ENCODE measurements at regions not wholly inside any gene's neighbourhood (a gene's known extent, or its start where the extent isn't known, plus 50 kb on each side); places are given as distances from the start of the nearest gene placed in this dataset.

GRCh38 chr6:77548662-77549366 is 85.5 kb upstream of the HTR1B start:
- DNase-seq (ENCODE audit: low read depth, low spot score) (no peak), ATAC-seq (no peak)
- no peak for TF ChIP-seq ZFX (IDR thresholded peaks at IDR 0.05)
- TF ChIP-seq POLR2A (IDR thresholded peaks at IDR 0.05; ENCODE audit: borderline replicate concordance, extremely low read depth, insufficient read depth, insufficient read length), result no peak
- no peak for TF ChIP-seq JUND (IDR thresholded peaks at IDR 0.05)
- no peak for TF ChIP-seq CEBPB (IDR thresholded peaks at IDR 0.05; ENCODE audit: low read depth)
- TF ChIP-seq SRF (IDR thresholded peaks at IDR 0.05; ENCODE audit: low read depth), result no peak
- no peak for TF ChIP-seq REST (IDR thresholded peaks at IDR 0.05; ENCODE audit: low read depth)
- TF ChIP-seq ELF1 (IDR thresholded peaks at IDR 0.05; ENCODE audit: borderline replicate concordance, low read depth), result no peak
- no peak for TF ChIP-seq MAX (IDR thresholded peaks at IDR 0.05)
- TF ChIP-seq RAD21 (IDR thresholded peaks at IDR 0.05; ENCODE audit: low read depth), result no peak
- no peak for TF ChIP-seq EGR1 (IDR thresholded peaks at IDR 0.05; ENCODE audit: low read depth)
- TF ChIP-seq TCF7L2 (IDR thresholded peaks at IDR 0.05; ENCODE audit: borderline replicate concordance, extremely low read depth, insufficient read depth, insufficient read length), result no peak
- no peak for TF ChIP-seq CBX3 (IDR thresholded peaks at IDR 0.05; ENCODE audit: low read depth)
- no peak for TF ChIP-seq SIN3A (IDR thresholded peaks at IDR 0.05; ENCODE audit: low read depth)
- TF ChIP-seq ATF3 (IDR thresholded peaks at IDR 0.05), result no peak
- TF ChIP-seq EZH2phosphoT487 (IDR thresholded peaks at IDR 0.05; ENCODE audit: borderline replicate concordance), result no peak
- no peak for TF ChIP-seq FOSL1 (IDR thresholded peaks at IDR 0.05; ENCODE audit: low read depth)
- TF ChIP-seq, protein P1, sequence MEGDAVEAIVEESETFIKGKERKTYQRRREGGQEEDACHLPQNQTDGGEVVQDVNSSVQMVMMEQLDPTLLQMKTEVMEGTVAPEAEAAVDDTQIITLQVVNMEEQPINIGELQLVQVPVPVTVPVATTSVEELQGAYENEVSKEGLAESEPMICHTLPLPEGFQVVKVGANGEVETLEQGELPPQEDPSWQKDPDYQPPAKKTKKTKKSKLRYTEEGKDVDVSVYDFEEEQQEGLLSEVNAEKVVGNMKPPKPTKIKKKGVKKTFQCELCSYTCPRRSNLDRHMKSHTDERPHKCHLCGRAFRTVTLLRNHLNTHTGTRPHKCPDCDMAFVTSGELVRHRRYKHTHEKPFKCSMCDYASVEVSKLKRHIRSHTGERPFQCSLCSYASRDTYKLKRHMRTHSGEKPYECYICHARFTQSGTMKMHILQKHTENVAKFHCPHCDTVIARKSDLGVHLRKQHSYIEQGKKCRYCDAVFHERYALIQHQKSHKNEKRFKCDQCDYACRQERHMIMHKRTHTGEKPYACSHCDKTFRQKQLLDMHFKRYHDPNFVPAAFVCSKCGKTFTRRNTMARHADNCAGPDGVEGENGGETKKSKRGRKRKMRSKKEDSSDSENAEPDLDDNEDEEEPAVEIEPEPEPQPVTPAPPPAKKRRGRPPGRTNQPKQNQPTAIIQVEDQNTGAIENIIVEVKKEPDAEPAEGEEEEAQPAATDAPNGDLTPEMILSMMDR (IDR thresholded peaks at IDR 0.05 in 2 of 3, conservative IDR thresholded peaks at IDR 0.05 in 1 of 3; ENCODE audit: borderline replicate concordance in 1 of 3, insufficient read depth in 1 of 3, low read depth in 2 of 3, low read length in 2 of 3), result no peak
- Histone ChIP-seq H3K27me3 (ENCODE audit: insufficient read depth, low read length) (no peaks in the 10 kb centered on the region), H3K9me3 (ENCODE audit: control insufficient read depth in 1 of 2, insufficient read depth in 1 of 2, low read depth in 1 of 2, low read length in 2 of 2) (no peaks in the 10 kb centered on the region), H3K36me3 (ENCODE audit: control insufficient read depth in 1 of 2, insufficient read depth in 2 of 2, low read length in 2 of 2) (no peaks in the 10 kb centered on the region), H3K9me2 (ENCODE audit: insufficient read depth) (no peaks in the 10 kb centered on the region), H3K4me3 (replicated peaks in 1 of 2; ENCODE audit: low read depth in 1 of 2, low read length in 2 of 2) (no peak overlapping the region), H3K27ac (ENCODE audit: low read depth, low read length) (no peak overlapping the region), H3K9ac (ENCODE audit: low read length) (no peak overlapping the region), H3K4me1 (ENCODE audit: control insufficient read depth in 1 of 2, insufficient read depth in 2 of 2, low read length in 2 of 2) (no peaks in the 10 kb centered on the region), H3K79me2 (ENCODE audit: insufficient read depth, low read length) (no peaks in the 10 kb centered on the region), H2AFZ (ENCODE audit: low read depth, low read length, poor library complexity, severe bottlenecking) (no peak overlapping the region), H4K20me1 (ENCODE audit: insufficient read depth) (no peaks in the 10 kb centered on the region), H3K4me2 (ENCODE audit: low read length) (no peak overlapping the region)
- intact Hi-C loops (cut with micrococcal nuclease), result no loop called here
- ChIA-PET RAD21 (ENCODE audit: low non-redundant PET in 1 of 2, low total read pairs in 2 of 2, uncharacterized antibody in 2 of 2, unreplicated experiment in 2 of 2) (no interaction called here), CTCF (no interaction called here), POLR2A (no interaction called here)
- no TSS peak for BruUV-seq (replicated peaks)

Data from HCT116 (cell line).